Stomach (tissue), 8 donors: ENCODE measurements at regions not wholly inside any gene's neighbourhood (a gene's known extent, or its start where the extent isn't known, plus 50 kb on each side); places are given as distances from the start of the nearest gene placed in this dataset.

Experiments
- DNase-seq, 2 donors: peaks; one replicate each; pipeline versions ENCODE4 v3.0.0 to v3.0.0-alpha.2; 2013 to 2019
- H3K27ac ChIP-seq, 5 donors: fragments of 200-600 bp in 4 of 5; sonication (generic) in 4 of 5; one replicate each; pipeline ENCODE4 v1.5.1; 2013 to 2019; ENCODE audit warnings: mild to moderate bottlenecking in 1 of 5, moderate library complexity in 1 of 5
- H3K27me3 ChIP-seq, 3 donors: fragments of 200-600 bp; sonication (generic); one replicate each; pipeline ENCODE4 v1.5.1; 2017 to 2019; ENCODE audit warnings: mixed run types in 1 of 3
- H3K36me3 ChIP-seq, 4 donors: fragments of 200-600 bp; sonication (generic); 1 replicate in 3 of 4; 2 replicates in 1 of 4; pipeline ENCODE4 v1.5.1; 2016 to 2019
- H3K4me1 ChIP-seq, 4 donors: fragments of 200-600 bp; sonication (generic); one replicate each; pipeline ENCODE4 v1.5.1; 2016 to 2019
- H3K4me3 ChIP-seq, 4 donors: fragments of 200-600 bp; sonication (generic) in 3 of 4; one replicate each; pipeline ENCODE4 v1.5.1; 2016 to 2019; ENCODE audit warnings: mild to moderate bottlenecking in 1 of 4
- H3K9me3 ChIP-seq, 4 donors: fragments of 200-600 bp; sonication (generic); one replicate each; pipeline ENCODE4 v1.5.1; 2016 to 2019
- EP300 ChIP-seq: sonication (generic); formaldehyde crosslinking; IDR thresholded peaks from one replicate; pipeline ENCODE4 v1.6.1; 2017; ENCODE audit warnings: antibody characterized with exemption
- POLR2A ChIP-seq, 4 donors: fragments of 450-650 bp; IDR thresholded peaks; one replicate each; pipeline ENCODE4 v1.6.1; 2016; ENCODE audit warnings: antibody characterized with exemption in 4 of 4, control low read depth in 2 of 4, mild to moderate bottlenecking in 1 of 4, moderate library complexity in 1 of 4
- POLR2AphosphoS5 ChIP-seq, 3 donors: sonication (generic); formaldehyde crosslinking; IDR thresholded peaks; one replicate each; pipeline ENCODE4 v1.6.1; 2016; ENCODE audit warnings: antibody characterized with exemption in 3 of 3
- WGBS, 5 donors: extraction: QIAGEN DNeasy Blood & Tissue Kit in 3 of 5; methylation state at CpG; one replicate each; pipeline versions ENCODE4 v1.1.5 to v1.1.7; 2013 to 2018; 5-methylcytosine and 5-hydroxymethylcytosine counted together
- intact Hi-C: fragments of 100-400 bp; cut with DNase I; formaldehyde crosslinking; loops from one replicate; pipeline ENCODE4 v1.15.1; 2023; ENCODE audit warnings: low total_unique reads
- TF ChIP-seq, protein P1 (sequence below), 7 experiments: fragments of 450-650 bp in 4 of 7; fragments of 200-600 bp in 3 of 7; sonication (generic) in 3 of 7; IDR thresholded peaks; one replicate each; pipeline ENCODE4 v1.5.1; 2016 to 2019; ENCODE audit warnings: antibody characterized with exemption in 7 of 7, control low read depth in 2 of 7, mild to moderate bottlenecking in 1 of 7
- donor health status: healthy with polysubstance abuse.
- donor health status: Bipolar disorder and iron deficiency.
- donor health status: healthy.

DNA sequence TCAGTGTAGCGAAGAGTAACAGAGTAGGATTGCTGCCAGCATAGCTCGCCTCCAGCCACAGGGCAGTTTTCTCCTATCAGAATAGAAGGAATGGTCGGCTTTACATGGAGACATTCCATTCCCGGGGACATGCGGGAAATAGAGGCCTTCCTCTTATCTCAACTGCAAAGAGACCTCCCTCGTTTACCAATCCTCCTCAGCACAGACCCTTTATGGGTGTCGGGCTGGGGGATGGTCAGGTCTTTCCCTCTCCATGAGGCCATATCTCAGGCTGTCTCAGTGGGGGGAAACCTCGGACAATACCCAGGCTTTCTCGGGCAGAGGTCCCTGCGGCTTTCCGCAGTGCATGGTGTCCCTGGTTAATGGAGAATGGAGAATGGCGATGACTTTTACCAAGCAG, 285.0 kb downstream of the ASMT start:
- DNase-seq: no peak
- intact Hi-C loops: no loop called here
- H3K27ac ChIP-seq: no peak overlapping the region
- H3K27me3 ChIP-seq: peaks cover 0 to 14% (median 0%) of the 10 kb centered on the region in 3 donors
- no peak overlapping the region for H3K4me3 ChIP-seq
- peaks cover 0 to 12% (median 5%) of the 10 kb centered on the region in 4 donors for H3K9me3 ChIP-seq
- TF ChIP-seq, protein P1, sequence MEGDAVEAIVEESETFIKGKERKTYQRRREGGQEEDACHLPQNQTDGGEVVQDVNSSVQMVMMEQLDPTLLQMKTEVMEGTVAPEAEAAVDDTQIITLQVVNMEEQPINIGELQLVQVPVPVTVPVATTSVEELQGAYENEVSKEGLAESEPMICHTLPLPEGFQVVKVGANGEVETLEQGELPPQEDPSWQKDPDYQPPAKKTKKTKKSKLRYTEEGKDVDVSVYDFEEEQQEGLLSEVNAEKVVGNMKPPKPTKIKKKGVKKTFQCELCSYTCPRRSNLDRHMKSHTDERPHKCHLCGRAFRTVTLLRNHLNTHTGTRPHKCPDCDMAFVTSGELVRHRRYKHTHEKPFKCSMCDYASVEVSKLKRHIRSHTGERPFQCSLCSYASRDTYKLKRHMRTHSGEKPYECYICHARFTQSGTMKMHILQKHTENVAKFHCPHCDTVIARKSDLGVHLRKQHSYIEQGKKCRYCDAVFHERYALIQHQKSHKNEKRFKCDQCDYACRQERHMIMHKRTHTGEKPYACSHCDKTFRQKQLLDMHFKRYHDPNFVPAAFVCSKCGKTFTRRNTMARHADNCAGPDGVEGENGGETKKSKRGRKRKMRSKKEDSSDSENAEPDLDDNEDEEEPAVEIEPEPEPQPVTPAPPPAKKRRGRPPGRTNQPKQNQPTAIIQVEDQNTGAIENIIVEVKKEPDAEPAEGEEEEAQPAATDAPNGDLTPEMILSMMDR (IDR thresholded peaks at IDR 0.05): no peak
- TF ChIP-seq POLR2AphosphoS5 (IDR thresholded peaks at IDR 0.05) (no peak), POLR2A (IDR thresholded peaks at IDR 0.05) (no peak), EP300 (no peak)
- no peaks in the 10 kb centered on the region for H3K36me3 ChIP-seq
- 57 to 80% (median 61%) methylated on average over 12 of the region's 12 CpGs for WGBS, 5 donors
- no peaks in the 10 kb centered on the region for H3K4me1 ChIP-seq

DNA sequence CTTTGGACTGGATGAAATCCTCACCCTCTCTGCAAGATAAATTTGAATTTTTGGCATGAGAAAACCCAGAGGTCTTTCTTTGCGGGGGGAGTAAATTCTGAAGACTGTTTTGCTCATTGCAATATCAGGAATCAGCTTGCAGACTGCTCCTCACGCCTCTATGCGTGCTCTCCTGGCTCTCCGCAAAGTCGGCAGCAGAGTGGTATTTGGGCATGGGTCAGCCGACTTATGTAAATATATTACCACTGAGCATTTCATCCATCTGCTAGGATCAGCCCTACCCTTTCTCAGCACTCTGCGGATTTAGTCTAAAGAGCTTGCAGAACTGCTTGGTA, 288.0 kb downstream of the ASMT start:
- no peaks in the 10 kb centered on the region for H3K36me3 ChIP-seq
- peaks cover 0 to 14% (median 0%) of the 10 kb centered on the region in 3 donors for H3K27me3 ChIP-seq
- no peaks in the 10 kb centered on the region for H3K4me1 ChIP-seq
- no peak for DNase-seq
- TF ChIP-seq POLR2AphosphoS5 (IDR thresholded peaks at IDR 0.05) (no peak), POLR2A (IDR thresholded peaks at IDR 0.05) (no peak), EP300 (no peak)
- TF ChIP-seq, protein P1 (IDR thresholded peaks at IDR 0.05): no peak
- intact Hi-C loops: no loop called here
- peaks cover 0 to 39% (median 16%) of the 10 kb centered on the region in 4 donors for H3K9me3 ChIP-seq
- H3K27ac ChIP-seq: no peak overlapping the region
- H3K4me3 ChIP-seq: no peak overlapping the region
- 40 to 52% (median 51%) methylated on average over 7 of the region's 7 CpGs for WGBS, 5 donors

DNA sequence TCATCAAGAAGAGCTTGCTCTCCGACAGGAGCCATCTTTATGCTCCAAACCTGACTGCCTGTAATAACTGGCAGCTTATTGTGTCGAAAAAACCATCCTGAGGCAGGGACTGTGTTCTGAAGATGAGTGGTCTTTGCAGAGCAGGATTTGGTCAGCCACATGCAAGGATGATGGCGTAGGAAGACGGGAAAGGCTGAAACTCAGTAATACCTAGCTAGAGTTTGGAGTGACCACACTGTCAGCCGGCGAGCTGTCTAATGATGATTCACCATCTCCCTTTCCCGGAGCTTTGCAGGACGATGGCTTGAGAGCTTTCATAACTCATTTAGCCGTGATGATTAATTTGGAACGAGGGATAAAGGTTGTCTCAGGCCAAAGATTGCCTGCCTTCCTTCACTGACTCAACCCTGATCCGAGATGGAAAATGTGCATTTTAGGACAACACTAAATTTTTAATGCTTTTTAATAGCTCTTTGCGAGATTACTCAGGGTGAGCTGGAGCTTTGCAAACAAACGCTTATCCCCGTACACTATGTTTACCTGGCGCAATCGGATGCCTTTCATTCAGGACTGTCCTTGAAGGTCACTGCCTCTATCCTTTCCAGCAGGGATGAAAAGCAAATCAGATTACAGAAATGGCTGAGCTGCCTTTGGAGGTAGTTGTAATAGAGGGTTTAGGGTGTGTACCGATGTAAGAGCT, 288.5 kb downstream of the ASMT start:
- no peak overlapping the region for H3K4me3 ChIP-seq
- no peak overlapping the region for H3K27ac ChIP-seq
- peaks cover 0 to 36% (median 16%) of the 10 kb centered on the region in 4 donors for H3K9me3 ChIP-seq
- H3K4me1 ChIP-seq: no peaks in the 10 kb centered on the region
- H3K27me3 ChIP-seq: peaks cover 0 to 14% (median 0%) of the 10 kb centered on the region in 3 donors
- WGBS, 5 donors: 55 to 67% (median 59%) methylated on average over 17 of the region's 17 CpGs
- no peak for TF ChIP-seq EP300
- no peak for TF ChIP-seq POLR2AphosphoS5 (IDR thresholded peaks at IDR 0.05)
- no peak for TF ChIP-seq POLR2A (IDR thresholded peaks at IDR 0.05)
- TF ChIP-seq, protein P1 (IDR thresholded peaks at IDR 0.05): no peak
- H3K36me3 ChIP-seq: no peaks in the 10 kb centered on the region
- no peak for DNase-seq
- intact Hi-C loops: no loop called here

DNA sequence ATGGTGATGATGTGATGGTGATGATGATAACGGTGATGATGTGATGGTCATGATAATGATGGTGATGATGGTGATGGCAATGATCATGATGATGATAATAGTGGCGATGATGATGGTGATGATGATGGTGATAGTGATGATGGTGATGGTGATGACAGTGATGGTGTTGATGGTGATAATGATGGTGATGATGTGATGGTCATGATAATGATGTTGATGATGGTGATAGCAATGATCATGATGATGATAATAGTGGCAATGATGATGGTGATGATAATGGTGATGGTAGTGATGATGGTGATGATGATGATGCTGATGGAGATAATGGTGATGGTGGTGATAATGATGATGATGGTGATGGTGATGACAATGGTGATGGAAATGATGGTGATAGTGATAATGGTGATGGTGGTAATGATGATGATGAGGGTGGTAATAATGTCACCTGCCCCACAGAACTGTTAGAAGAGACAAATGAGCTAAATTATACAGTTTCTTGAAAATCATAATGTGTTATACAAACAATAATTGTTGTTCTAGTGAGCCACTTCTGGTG, 289.9 kb downstream of the ASMT start:
- intact Hi-C loops: no loop called here
- 81 to 93% (median 89%) methylated on average over 2 of the region's 2 CpGs for WGBS, 5 donors

More for the DNA sequence above, 289.9 kb downstream of the ASMT start:
- H3K4me3 ChIP-seq: no peak overlapping the region
- no peak for DNase-seq
- H3K27ac ChIP-seq: no peak overlapping the region
- peaks cover 0 to 27% (median 16%) of the 10 kb centered on the region in 4 donors for H3K9me3 ChIP-seq
- no peaks in the 10 kb centered on the region for H3K36me3 ChIP-seq
- H3K27me3 ChIP-seq: peaks cover 0 to 14% (median 0%) of the 10 kb centered on the region in 3 donors
- TF ChIP-seq POLR2AphosphoS5 (IDR thresholded peaks at IDR 0.05) (no peak), POLR2A (IDR thresholded peaks at IDR 0.05) (no peak), EP300 (no peak)
- TF ChIP-seq, protein P1 (IDR thresholded peaks at IDR 0.05): no peak
- H3K4me1 ChIP-seq: no peaks in the 10 kb centered on the region
